Loucy (cell line): ENCODE measurements at regions not wholly inside any gene's neighbourhood (a gene's known extent, or its start where the extent isn't known, plus 50 kb on each side); places are given as distances from the start of the nearest gene placed in this dataset.

Experiments used
- EZH2phosphoT487 ChIP-seq: fragments of 200-600 bp; IDR thresholded peaks from 2 replicates; pipeline ENCODE4 v1.6.1; 2018; ENCODE audit warnings: antibody characterized with exemption, mild to moderate bottlenecking, moderate library complexity, borderline replicate concordance
- TF ChIP-seq, protein P1 (sequence below): fragments of 200-600 bp; sonication (generic); conservative IDR thresholded peaks from 2 replicates; pipeline ENCODE4 v1.5.1; 2014; ENCODE audit warnings: mild to moderate bottlenecking, antibody characterized with exemption, low read length

DNA sequence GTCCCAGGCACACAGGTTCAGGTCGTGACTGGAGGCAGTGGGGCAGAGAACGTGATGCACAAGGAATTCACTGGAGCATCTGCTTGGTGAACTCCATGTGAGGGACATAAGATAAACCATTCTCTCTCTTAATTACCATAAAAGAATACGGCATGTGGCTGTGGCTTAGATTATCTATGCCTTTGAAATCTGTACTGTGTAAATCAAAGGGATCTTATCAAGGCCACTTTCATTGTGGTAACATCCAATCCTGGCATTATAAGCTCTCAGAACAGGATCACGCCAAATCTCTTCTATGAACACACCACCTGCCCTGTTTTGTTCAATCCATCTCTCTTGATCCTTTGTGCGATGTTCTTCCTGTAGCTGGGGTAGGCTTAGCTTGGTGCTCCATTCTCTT, 192.3 kb downstream of the SPATA18 start:
- TF ChIP-seq, protein P1, sequence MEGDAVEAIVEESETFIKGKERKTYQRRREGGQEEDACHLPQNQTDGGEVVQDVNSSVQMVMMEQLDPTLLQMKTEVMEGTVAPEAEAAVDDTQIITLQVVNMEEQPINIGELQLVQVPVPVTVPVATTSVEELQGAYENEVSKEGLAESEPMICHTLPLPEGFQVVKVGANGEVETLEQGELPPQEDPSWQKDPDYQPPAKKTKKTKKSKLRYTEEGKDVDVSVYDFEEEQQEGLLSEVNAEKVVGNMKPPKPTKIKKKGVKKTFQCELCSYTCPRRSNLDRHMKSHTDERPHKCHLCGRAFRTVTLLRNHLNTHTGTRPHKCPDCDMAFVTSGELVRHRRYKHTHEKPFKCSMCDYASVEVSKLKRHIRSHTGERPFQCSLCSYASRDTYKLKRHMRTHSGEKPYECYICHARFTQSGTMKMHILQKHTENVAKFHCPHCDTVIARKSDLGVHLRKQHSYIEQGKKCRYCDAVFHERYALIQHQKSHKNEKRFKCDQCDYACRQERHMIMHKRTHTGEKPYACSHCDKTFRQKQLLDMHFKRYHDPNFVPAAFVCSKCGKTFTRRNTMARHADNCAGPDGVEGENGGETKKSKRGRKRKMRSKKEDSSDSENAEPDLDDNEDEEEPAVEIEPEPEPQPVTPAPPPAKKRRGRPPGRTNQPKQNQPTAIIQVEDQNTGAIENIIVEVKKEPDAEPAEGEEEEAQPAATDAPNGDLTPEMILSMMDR: no peak
- no peak for TF ChIP-seq EZH2phosphoT487
